CD4-positive, alpha-beta T cell treated with Interleukin-1 beta for 1 hour (primary cell): ENCODE measurements at regions not wholly inside any gene's neighbourhood (a gene's known extent, or its start where the extent isn't known, plus 50 kb on each side); places are given as distances from the start of the nearest gene placed in this dataset.
"Not testable (repeated sequence)": the region's sequence is repeated elsewhere in the genome, so short reads cannot be mapped to it uniquely, and the experiment has no call there.

Experiments used
- DNase-seq, 2 donors: peaks; one replicate each; pipeline ENCODE4 v3.0.0-alpha.2; 2020 to 2022

- DNase-seq, result not testable (repeated sequence)
Measured at GRCh38 chr5:177941386-177941785, 54.7 kb downstream of the PROP1 start.

GRCh38 chr5:177939246-177940171, 56.5 kb downstream of the PROP1 start:
- peak in 1 of 2 donors; percentile 10 for DNase-seq

GRCh38 chr5:177938767-177939166, 57.3 kb downstream of the PROP1 start:
- DNase-seq, result not testable (repeated sequence)

GRCh38 chr5:177934233-177934632, 61.8 kb downstream of the PROP1 start:
- not testable (repeated sequence) for DNase-seq

- DNase-seq, result not testable (repeated sequence)
Measured at GRCh38 chr5:177930269-177931022, 65.6 kb downstream of the PROP1 start.

- not testable (repeated sequence) for DNase-seq
Measured at GRCh38 chr5:177929618-177930017, 66.4 kb downstream of the PROP1 start.

- not testable (repeated sequence) for DNase-seq
Measured at GRCh38 chr5:177927500-177927899, 68.5 kb downstream of the PROP1 start.

GRCh38 chr5:177924577-177924976, 71.5 kb downstream of the PROP1 start:
- DNase-seq, result not testable (repeated sequence)

- DNase-seq, result not testable (repeated sequence)
Measured at GRCh38 chr5:177923837-177924236, 72.2 kb downstream of the PROP1 start.

GRCh38 chr5:177923189-177923588, 72.9 kb downstream of the PROP1 start:
- not testable (repeated sequence) for DNase-seq

GRCh38 chr5:177909261-177909660, 86.8 kb downstream of the PROP1 start:
- not testable (repeated sequence) for DNase-seq

GRCh38 chr5:177902806-177903205, 93.2 kb downstream of the PROP1 start:
- not testable (repeated sequence) for DNase-seq

GRCh38 chr5:177900066-177900465, 96.0 kb downstream of the PROP1 start:
- DNase-seq, result not testable (repeated sequence)

GRCh38 chr5:177894681-177895453, 101.2 kb downstream of the PROP1 start:
- not testable (repeated sequence) for DNase-seq

GRCh38 chr5:177892357-177892665, 103.7 kb downstream of the PROP1 start:
- not testable (repeated sequence) for DNase-seq

GRCh38 chr5:177891547-177892356, 104.3 kb downstream of the PROP1 start:
- peak; percentile 28 to 49 for DNase-seq

- not testable (repeated sequence) for DNase-seq
Measured at GRCh38 chr5:177883295-177883694, 100.6 kb upstream of the FAM153A start.

- DNase-seq, result not testable (repeated sequence)
Measured at GRCh38 chr5:177875900-177876238, 93.2 kb upstream of the FAM153A start.

- peak in 1 of 2 donors; percentile 23 for DNase-seq
Measured at GRCh38 chr5:177875013-177875899, 92.6 kb upstream of the FAM153A start.

- DNase-seq, result not testable (repeated sequence)
Measured at GRCh38 chr5:177863822-177864446, 81.2 kb upstream of the FAM153A start.
